ENCODE measurements at regions not wholly inside any gene's neighbourhood (a gene's known extent, or its start where the extent isn't known, plus 50 kb on each side); places are given as distances from the start of the nearest gene placed in this dataset.

DNA sequence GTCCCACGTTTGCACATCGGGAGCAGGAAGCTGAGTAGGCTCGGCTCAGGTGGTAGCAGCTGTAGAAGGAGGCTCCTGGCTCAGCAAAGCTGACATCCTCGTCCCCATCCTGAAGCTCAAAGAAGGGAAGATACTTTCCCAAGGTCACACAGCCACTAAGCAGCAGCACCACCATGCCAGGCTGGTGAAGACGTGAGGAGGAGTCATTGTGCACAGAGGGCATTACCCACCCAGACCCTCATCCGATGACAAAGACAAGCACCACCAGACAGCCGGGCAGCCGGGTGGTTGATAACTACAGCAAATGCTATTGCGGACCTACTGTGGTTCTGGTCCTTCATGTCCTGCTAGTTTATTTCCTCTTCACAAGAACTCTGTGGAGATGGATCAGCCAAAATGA, 186.9 kb downstream of the MATN1 start:
- Histone ChIP-seq H3K27ac (ENCODE audit: extremely low read length, insufficient read depth, low read length) (no peak overlapping the region), H3K4me1 (ENCODE audit: insufficient read depth, low read length) (no peaks in the 10 kb centered on the region), H2AFZ (ENCODE audit: low read length) (no peak overlapping the region), H3K4me3 (replicated peaks in 1 of 3; ENCODE audit: insufficient read depth in 1 of 3, low read depth in 2 of 3, low read length in 3 of 3) (no peak overlapping the region), H3K4me2 (ENCODE audit: low read depth, low read length) (no peak overlapping the region), H4K20me1 (ENCODE audit: insufficient read depth, low read length) (no peaks in the 10 kb centered on the region), H3K9ac (ENCODE audit: insufficient read depth, low read depth, low read length) (no peak overlapping the region), H3K9me3 (ENCODE audit: low read length) (no peaks in the 10 kb centered on the region), H3K79me2 (ENCODE audit: insufficient read depth, low read length) (no peaks in the 10 kb centered on the region), H3K36me3 (replicated peaks in 1 of 2; ENCODE audit: control insufficient read depth in 1 of 2, insufficient read depth in 2 of 2, low read length in 2 of 2) (no peaks in the 10 kb centered on the region), H3K27me3 (ENCODE audit: control insufficient read depth in 1 of 2, insufficient read depth in 2 of 2, low read length in 2 of 2) (no peaks in the 10 kb centered on the region)
- no TSS peak for BruUV-seq (replicated peaks)
- intact Hi-C loops (cut with micrococcal nuclease; ENCODE audit: unreplicated experiment) (no loop called here), in situ Hi-C loops (cut with HindIII; ENCODE audit: extremely low pct_ligation_motif_present, low pct_unique_long_range_greater_than_20kb) (no loop called here)
- ATAC-seq: no peak
- 0% methylated on average over 3 of the region's 9 CpGs for WGBS (ENCODE audit: low lambda C conversion rate)
- CTCF ChIA-PET (ENCODE audit: low intra/inter-chr PET ratio, low total read pairs): no interaction called here
- POLR2A ChIA-PET: no interaction called here
- no peak for DNase-seq (ENCODE audit: low spot score)
- no peak for FAIRE-seq
- TF ChIP-seq ZNF468 (CRISPR knock-in tag; IDR thresholded peaks at IDR 0.05) (no peak), ZNF326 (CRISPR knock-in tag; IDR thresholded peaks at IDR 0.05; ENCODE audit: borderline replicate concordance) (no peak), RAD21 (CRISPR knock-in tag; IDR thresholded peaks at IDR 0.05) (no peak), ZBTB42 (CRISPR knock-in tag; IDR thresholded peaks at IDR 0.05) (no peak), IKZF4 (CRISPR knock-in tag; IDR thresholded peaks at IDR 0.05; ENCODE audit: borderline replicate concordance, low read depth, not compliant biosample characterization) (no peak), SNAPC2 (CRISPR knock-in tag; IDR thresholded peaks at IDR 0.05) (no peak), ZNF619 (CRISPR knock-in tag; IDR thresholded peaks at IDR 0.05) (no peak), ZNF451 (CRISPR knock-in tag; IDR thresholded peaks at IDR 0.05) (no peak), FOXM1 (CRISPR knock-in tag; IDR thresholded peaks at IDR 0.05) (no peak), ZNF205 (CRISPR knock-in tag; IDR thresholded peaks at IDR 0.05) (no peak), SP4 (CRISPR knock-in tag; IDR thresholded peaks at IDR 0.05) (no peak), GABPB1 (CRISPR knock-in tag; IDR thresholded peaks at IDR 0.05) (no peak), ZNF44 (CRISPR knock-in tag; IDR thresholded peaks at IDR 0.05) (no peak)
- TF ChIP-seq, protein P1, sequence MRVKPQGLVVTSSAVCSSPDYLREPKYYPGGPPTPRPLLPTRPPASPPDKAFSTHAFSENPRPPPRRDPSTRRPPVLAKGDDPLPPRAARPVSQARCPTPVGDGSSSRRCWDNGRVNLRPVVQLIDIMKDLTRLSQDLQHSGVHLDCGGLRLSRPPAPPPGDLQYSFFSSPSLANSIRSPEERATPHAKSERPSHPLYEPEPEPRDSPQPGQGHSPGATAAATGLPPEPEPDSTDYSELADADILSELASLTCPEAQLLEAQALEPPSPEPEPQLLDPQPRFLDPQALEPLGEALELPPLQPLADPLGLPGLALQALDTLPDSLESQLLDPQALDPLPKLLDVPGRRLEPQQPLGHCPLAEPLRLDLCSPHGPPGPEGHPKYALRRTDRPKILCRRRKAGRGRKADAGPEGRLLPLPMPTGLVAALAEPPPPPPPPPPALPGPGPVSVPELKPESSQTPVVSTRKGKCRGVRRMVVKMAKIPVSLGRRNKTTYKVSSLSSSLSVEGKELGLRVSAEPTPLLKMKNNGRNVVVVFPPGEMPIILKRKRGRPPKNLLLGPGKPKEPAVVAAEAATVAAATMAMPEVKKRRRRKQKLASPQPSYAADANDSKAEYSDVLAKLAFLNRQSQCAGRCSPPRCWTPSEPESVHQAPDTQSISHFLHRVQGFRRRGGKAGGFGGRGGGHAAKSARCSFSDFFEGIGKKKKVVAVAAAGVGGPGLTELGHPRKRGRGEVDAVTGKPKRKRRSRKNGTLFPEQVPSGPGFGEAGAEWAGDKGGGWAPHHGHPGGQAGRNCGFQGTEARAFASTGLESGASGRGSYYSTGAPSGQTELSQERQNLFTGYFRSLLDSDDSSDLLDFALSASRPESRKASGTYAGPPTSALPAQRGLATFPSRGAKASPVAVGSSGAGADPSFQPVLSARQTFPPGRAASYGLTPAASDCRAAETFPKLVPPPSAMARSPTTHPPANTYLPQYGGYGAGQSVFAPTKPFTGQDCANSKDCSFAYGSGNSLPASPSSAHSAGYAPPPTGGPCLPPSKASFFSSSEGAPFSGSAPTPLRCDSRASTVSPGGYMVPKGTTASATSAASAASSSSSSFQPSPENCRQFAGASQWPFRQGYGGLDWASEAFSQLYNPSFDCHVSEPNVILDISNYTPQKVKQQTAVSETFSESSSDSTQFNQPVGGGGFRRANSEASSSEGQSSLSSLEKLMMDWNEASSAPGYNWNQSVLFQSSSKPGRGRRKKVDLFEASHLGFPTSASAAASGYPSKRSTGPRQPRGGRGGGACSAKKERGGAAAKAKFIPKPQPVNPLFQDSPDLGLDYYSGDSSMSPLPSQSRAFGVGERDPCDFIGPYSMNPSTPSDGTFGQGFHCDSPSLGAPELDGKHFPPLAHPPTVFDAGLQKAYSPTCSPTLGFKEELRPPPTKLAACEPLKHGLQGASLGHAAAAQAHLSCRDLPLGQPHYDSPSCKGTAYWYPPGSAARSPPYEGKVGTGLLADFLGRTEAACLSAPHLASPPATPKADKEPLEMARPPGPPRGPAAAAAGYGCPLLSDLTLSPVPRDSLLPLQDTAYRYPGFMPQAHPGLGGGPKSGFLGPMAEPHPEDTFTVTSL (CRISPR knock-in tag; IDR thresholded peaks at IDR 0.05; ENCODE audit: borderline replicate concordance): no peak
- TF ChIP-seq, protein P2, sequence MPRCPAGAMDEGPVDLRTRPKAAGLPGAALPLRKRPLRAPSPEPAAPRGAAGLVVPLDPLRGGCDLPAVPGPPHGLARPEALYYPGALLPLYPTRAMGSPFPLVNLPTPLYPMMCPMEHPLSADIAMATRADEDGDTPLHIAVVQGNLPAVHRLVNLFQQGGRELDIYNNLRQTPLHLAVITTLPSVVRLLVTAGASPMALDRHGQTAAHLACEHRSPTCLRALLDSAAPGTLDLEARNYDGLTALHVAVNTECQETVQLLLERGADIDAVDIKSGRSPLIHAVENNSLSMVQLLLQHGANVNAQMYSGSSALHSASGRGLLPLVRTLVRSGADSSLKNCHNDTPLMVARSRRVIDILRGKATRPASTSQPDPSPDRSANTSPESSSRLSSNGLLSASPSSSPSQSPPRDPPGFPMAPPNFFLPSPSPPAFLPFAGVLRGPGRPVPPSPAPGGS (CRISPR knock-in tag; IDR thresholded peaks at IDR 0.05): no peak
- TF ChIP-seq, protein P3, sequence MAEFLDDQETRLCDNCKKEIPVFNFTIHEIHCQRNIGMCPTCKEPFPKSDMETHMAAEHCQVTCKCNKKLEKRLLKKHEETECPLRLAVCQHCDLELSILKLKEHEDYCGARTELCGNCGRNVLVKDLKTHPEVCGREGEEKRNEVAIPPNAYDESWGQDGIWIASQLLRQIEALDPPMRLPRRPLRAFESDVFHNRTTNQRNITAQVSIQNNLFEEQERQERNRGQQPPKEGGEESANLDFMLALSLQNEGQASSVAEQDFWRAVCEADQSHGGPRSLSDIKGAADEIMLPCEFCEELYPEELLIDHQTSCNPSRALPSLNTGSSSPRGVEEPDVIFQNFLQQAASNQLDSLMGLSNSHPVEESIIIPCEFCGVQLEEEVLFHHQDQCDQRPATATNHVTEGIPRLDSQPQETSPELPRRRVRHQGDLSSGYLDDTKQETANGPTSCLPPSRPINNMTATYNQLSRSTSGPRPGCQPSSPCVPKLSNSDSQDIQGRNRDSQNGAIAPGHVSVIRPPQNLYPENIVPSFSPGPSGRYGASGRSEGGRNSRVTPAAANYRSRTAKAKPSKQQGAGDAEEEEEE (CRISPR knock-in tag; IDR thresholded peaks at IDR 0.05; ENCODE audit: borderline replicate concordance): no peak
